Muscle of leg (tissue), 3 donors: ENCODE measurements at regions not wholly inside any gene's neighbourhood (a gene's known extent, or its start where the extent isn't known, plus 50 kb on each side); places are given as distances from the start of the nearest gene placed in this dataset.

Experiments used
- DNase-seq: peaks from one replicate; pipeline ENCODE4 v3.0.0; 2013
- H3K27ac ChIP-seq: one replicate; pipeline ENCODE4 v1.5.1; 2013; ENCODE audit warnings: mild to moderate bottlenecking, low read length, control low read depth
- H3K27me3 ChIP-seq: one replicate; pipeline ENCODE4 v1.6.1; 2013; ENCODE audit warnings: low read length; ENCODE audit not compliant: control insufficient read depth, insufficient read depth
- H3K36me3 ChIP-seq: one replicate; pipeline ENCODE4 v1.6.1; 2013; ENCODE audit warnings: low read length; ENCODE audit not compliant: control insufficient read depth, insufficient read depth
- H3K4me1 ChIP-seq: one replicate; pipeline ENCODE4 v1.6.1; 2013; ENCODE audit warnings: low read length; ENCODE audit not compliant: control insufficient read depth, insufficient read depth
- H3K4me3 ChIP-seq: one replicate; pipeline ENCODE4 v1.5.1; 2013; ENCODE audit warnings: low read length, control low read depth
- H3K9me3 ChIP-seq: replicated peaks from 2 replicates; pipeline ENCODE4 v1.6.1; 2013; ENCODE audit warnings: low read depth, low read length; ENCODE audit not compliant: control insufficient read depth
- WGBS: methylation state at CpG from one replicate; pipeline ENCODE4 v1.1.5; 2013; ENCODE audit warnings: missing lambda C conversion rate; ENCODE audit not compliant: insufficient coverage; 5-methylcytosine and 5-hydroxymethylcytosine counted together

GRCh38 chr18:52208646-52209045 lies 131.4 kb upstream of the DCC start:
- Histone ChIP-seq H3K27me3 (no peaks in the 10 kb centered on the region), H3K36me3 (no peaks in the 10 kb centered on the region), H3K4me1 (no peaks in the 10 kb centered on the region), H3K4me3 (no peak overlapping the region), H3K27ac (no peak overlapping the region), H3K9me3 (peaks cover 2% of the 10 kb centered on the region)
- 100% methylated on average over 2 of the region's 3 CpGs for WGBS
- no peak for DNase-seq

DNA sequence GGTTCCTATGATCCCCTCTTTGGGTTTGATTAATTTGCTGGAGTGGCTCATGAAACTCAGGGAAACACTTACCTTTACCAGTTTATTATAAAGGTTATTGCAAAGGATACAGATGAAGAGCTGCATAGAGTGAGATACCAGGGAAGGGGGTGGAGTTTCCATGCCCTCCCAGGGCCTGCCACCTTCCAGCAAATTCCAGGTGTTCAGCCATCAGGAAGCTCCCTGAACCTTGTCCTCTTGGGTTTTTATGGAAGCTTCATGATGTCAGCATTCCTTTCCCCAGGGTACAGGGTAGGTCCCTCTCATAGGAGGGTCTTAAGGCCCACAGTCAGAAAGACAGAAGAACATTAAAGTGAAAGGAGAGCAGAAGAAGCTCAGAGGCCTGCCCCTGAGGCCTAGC lies 123.9 kb upstream of the DCC start:
- Histone ChIP-seq H3K4me1 (no peaks in the 10 kb centered on the region), H3K27ac (no peak overlapping the region), H3K4me3 (no peak overlapping the region), H3K9me3 (no peaks in the 10 kb centered on the region), H3K36me3 (no peaks in the 10 kb centered on the region), H3K27me3 (no peaks in the 10 kb centered on the region)
- no peak for DNase-seq

DNA sequence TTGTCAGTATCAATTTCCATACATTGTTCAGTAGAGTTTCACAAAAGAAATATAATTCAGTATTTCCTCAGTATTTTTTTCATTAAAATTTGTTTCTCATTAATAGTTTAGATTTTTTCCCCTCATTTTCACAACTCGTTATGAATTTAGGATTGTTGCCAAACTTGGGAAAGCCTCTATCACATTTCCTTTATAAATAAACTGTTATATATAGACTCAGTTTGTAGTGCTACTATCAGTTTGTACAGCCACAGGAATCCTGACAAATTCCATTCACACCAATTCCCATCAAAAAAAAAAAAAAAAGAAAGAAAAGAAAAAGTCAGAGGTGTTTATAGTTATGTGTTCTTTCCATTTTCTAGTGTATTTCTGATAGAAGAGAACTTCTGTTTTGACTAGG lies 123.3 kb upstream of the DCC start:
- Histone ChIP-seq H3K9me3 (no peaks in the 10 kb centered on the region), H3K4me1 (no peaks in the 10 kb centered on the region), H3K27ac (no peak overlapping the region), H3K27me3 (no peaks in the 10 kb centered on the region), H3K4me3 (no peak overlapping the region), H3K36me3 (no peaks in the 10 kb centered on the region)
- WGBS, result no CpG with 5 or more reads among the region's 1 CpG
- DNase-seq, result no peak

DNA sequence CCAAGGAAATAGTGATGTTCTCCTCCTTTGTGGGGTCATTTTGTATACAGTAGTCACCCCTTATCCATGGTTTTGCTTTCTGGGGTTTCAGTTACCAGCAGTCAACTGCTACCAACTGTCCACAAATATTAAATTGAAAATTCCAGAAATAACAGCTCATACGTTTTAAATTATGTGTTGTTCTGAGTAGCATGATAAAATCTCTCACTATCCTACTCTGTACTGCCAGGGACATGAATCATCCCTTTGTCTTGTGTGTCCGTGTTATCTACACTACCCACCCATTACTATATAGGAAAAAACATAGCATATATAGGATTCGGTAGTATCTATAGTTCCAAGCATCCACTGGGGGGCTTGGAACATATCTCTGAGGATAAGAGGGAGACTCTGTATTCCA lies 120.9 kb upstream of the DCC start:
- Histone ChIP-seq H3K9me3 (no peaks in the 10 kb centered on the region), H3K27ac (no peak overlapping the region), H3K4me3 (no peak overlapping the region), H3K27me3 (no peaks in the 10 kb centered on the region), H3K36me3 (no peaks in the 10 kb centered on the region), H3K4me1 (no peaks in the 10 kb centered on the region)
- no peak for DNase-seq
- no CpG with 5 or more reads among the region's 3 CpGs for WGBS

- Histone ChIP-seq H3K4me1 (no peaks in the 10 kb centered on the region), H3K36me3 (no peaks in the 10 kb centered on the region), H3K9me3 (no peaks in the 10 kb centered on the region), H3K4me3 (no peak overlapping the region), H3K27me3 (no peaks in the 10 kb centered on the region), H3K27ac (no peak overlapping the region)
- DNase-seq, result no peak
- WGBS, result 81% methylated on average over 1 of the region's 1 CpG
Observed at GRCh38 chr18:52220062-52220591, 119.9 kb upstream of the DCC start.

- Histone ChIP-seq H3K4me1 (no peaks in the 10 kb centered on the region), H3K9me3 (no peaks in the 10 kb centered on the region), H3K36me3 (no peaks in the 10 kb centered on the region), H3K27ac (no peak overlapping the region), H3K4me3 (no peak overlapping the region), H3K27me3 (no peaks in the 10 kb centered on the region)
- no CpG with 5 or more reads among the region's 2 CpGs for WGBS
- no peak for DNase-seq
Observed at GRCh38 chr18:52222211-52222610, 117.8 kb upstream of the DCC start.

- Histone ChIP-seq H3K27me3 (no peaks in the 10 kb centered on the region), H3K4me1 (no peaks in the 10 kb centered on the region), H3K36me3 (no peaks in the 10 kb centered on the region), H3K9me3 (no peaks in the 10 kb centered on the region), H3K4me3 (no peak overlapping the region), H3K27ac (no peak overlapping the region)
- no peak for DNase-seq
- WGBS, result 100% methylated on average over 2 of the region's 4 CpGs
Observed at GRCh38 chr18:52227536-52227935, 112.5 kb upstream of the DCC start.

DNA sequence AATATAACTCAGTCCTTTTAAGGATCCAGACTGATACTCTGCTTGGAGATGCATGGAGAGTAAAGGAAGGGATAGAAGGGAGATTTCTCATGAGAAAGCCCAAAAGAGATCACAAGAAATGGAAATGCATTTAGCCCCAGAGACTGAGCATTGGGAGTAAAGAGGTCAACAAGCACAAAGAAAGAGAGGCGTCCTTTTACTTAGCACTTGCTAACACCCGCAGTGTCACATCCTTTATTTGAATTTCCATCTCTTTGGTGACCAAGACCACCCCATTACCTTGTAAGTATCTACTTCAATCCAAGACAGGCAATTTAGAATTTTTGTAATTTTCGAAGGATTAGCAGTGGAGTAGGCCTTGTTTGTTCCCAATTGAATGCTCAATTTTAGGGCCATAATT lies 111.8 kb upstream of the DCC start:
- H3K9me3 ChIP-seq, result no peaks in the 10 kb centered on the region
- H3K4me3 ChIP-seq, result no peak overlapping the region
- no peaks in the 10 kb centered on the region for H3K4me1 ChIP-seq
- WGBS, result 80% methylated on average over 1 of the region's 3 CpGs
- H3K27me3 ChIP-seq, result no peaks in the 10 kb centered on the region
- no peaks in the 10 kb centered on the region for H3K36me3 ChIP-seq
- DNase-seq, result no peak
- no peak overlapping the region for H3K27ac ChIP-seq

- no peaks in the 10 kb centered on the region for H3K9me3 ChIP-seq
Observed at GRCh38 chr18:52236131-52236530, 103.9 kb upstream of the DCC start.

DNA sequence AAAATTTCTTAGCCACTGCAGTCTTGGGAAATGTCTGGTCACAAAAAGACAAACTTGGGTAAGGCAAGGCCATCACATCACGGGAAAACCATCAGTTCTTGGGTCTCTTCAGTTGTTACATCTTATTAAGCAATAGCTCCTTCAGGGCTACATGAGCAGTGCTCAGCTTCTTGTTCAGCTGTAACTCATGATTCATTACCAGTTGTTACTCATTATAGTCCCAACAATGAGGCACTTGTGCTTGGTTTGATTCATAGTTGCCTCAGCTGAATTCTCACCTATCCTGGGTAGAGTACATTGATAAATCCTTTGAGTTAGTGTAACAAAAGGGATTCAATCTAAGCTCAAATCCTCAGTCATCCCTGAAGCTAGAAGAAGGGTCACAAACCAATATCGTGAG lies 102.4 kb upstream of the DCC start:
- WGBS, result 75% methylated on average over 1 of the region's 2 CpGs
- H3K36me3 ChIP-seq, result no peaks in the 10 kb centered on the region

More at GRCh38 chr18:52236131-52236530, 103.9 kb upstream of the DCC start:
- no CpG with 5 or more reads among the region's 1 CpG for WGBS
- no peaks in the 10 kb centered on the region for H3K27me3 ChIP-seq
- no peak overlapping the region for H3K4me3 ChIP-seq
- H3K27ac ChIP-seq, result no peak overlapping the region
- no peak for DNase-seq
- H3K36me3 ChIP-seq, result no peaks in the 10 kb centered on the region
- H3K4me1 ChIP-seq, result no peaks in the 10 kb centered on the region

GRCh38 chr18:52242711-52243110 lies 97.3 kb upstream of the DCC start:
- Histone ChIP-seq H3K27ac (no peak overlapping the region), H3K27me3 (no peaks in the 10 kb centered on the region), H3K4me1 (no peaks in the 10 kb centered on the region), H3K9me3 (peaks cover 2% of the 10 kb centered on the region), H3K4me3 (no peak overlapping the region), H3K36me3 (no peaks in the 10 kb centered on the region)
- no peak for DNase-seq
- no CpG with 5 or more reads among the region's 2 CpGs for WGBS

More for the DNA sequence above, 102.4 kb upstream of the DCC start:
- Histone ChIP-seq H3K9me3 (no peaks in the 10 kb centered on the region), H3K27ac (no peak overlapping the region), H3K4me1 (no peaks in the 10 kb centered on the region), H3K4me3 (no peak overlapping the region), H3K27me3 (no peaks in the 10 kb centered on the region)
- no peak for DNase-seq
